ENCODE measurements at regions not wholly inside any gene's neighbourhood (a gene's known extent, or its start where the extent isn't known, plus 50 kb on each side); places are given as distances from the start of the nearest gene placed in this dataset.

DNA sequence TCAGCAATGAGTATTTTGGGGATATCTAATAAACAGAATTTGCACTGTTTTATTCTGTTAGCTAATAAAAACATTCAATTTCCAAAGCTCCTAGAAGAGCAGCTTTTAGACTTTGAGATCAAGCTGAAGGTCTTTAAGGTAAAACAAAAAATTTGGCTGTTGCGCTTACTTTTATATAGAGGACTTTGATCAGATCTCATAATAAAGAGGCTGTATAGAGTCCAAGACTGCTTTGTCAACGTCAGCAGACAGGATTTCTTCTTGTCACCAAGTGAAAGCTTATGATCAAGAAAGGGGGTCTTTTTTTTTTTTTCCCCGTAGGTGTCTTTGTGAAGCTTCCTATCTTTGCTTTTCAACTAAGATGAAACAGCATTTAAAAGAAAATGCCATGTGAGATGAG, 556.5 kb upstream of the SLC35B3 start:
- H4K8ac ChIP-seq (ENCODE audit: low read depth, low read length): no peak overlapping the region
- no peak overlapping the region for H3K4me3 ChIP-seq (ENCODE audit: low read depth, low read length)
- H4K91ac ChIP-seq (ENCODE audit: low read depth, low read length): no peak overlapping the region
- no peaks in the 10 kb centered on the region for H3K79me1 ChIP-seq (ENCODE audit: low read length)
- no peak overlapping the region for H2AFZ ChIP-seq (ENCODE audit: insufficient read depth, low read length, poor library complexity)
- no CpG with 5 or more reads among the region's 3 CpGs for WGBS (ENCODE audit: extremely low coverage, insufficient coverage, insufficient read length)
- DNase-seq: no peak
- H3K4me2 ChIP-seq (ENCODE audit: low read length): no peak overlapping the region
- H3K79me2 ChIP-seq (ENCODE audit: control insufficient read depth, insufficient read depth, low read length, poor library complexity): no peaks in the 10 kb centered on the region
- H2BK12ac ChIP-seq (ENCODE audit: low read length): no peak overlapping the region
- H3K9me3 ChIP-seq (ENCODE audit: insufficient read depth, low read depth, low read length): no peaks in the 10 kb centered on the region
- no peak overlapping the region for H2BK5ac ChIP-seq (ENCODE audit: low read depth, low read length, poor library complexity)
- no peak overlapping the region for H3K14ac ChIP-seq (ENCODE audit: low read length)
- no peak overlapping the region for H2BK120ac ChIP-seq (ENCODE audit: insufficient read depth, low read length, poor library complexity)
- H4K12ac ChIP-seq (ENCODE audit: low read depth, low read length): no peak overlapping the region
- H3K27me3 ChIP-seq (ENCODE audit: insufficient read depth, low read length): no peaks in the 10 kb centered on the region
- no peak overlapping the region for H3K27ac ChIP-seq (ENCODE audit: low read depth, low read length)
- no peak overlapping the region for H3K9ac ChIP-seq (ENCODE audit: low read length)
- H3K23ac ChIP-seq (ENCODE audit: low read length): no peak overlapping the region
- no peak overlapping the region for H3K4ac ChIP-seq (ENCODE audit: low read depth, low read length)
- H3K4me1 ChIP-seq (ENCODE audit: control insufficient read depth in 1 of 2, insufficient read depth in 2 of 2, low read length in 2 of 2): no peaks in the 10 kb centered on the region
- no peak overlapping the region for H3K18ac ChIP-seq (ENCODE audit: low read length)
- H2AK5ac ChIP-seq (ENCODE audit: low read length): no peak overlapping the region
- no peaks in the 10 kb centered on the region for H3K36me3 ChIP-seq (ENCODE audit: control insufficient read depth in 1 of 2, insufficient read depth in 2 of 2, low read length in 2 of 2)

DNA sequence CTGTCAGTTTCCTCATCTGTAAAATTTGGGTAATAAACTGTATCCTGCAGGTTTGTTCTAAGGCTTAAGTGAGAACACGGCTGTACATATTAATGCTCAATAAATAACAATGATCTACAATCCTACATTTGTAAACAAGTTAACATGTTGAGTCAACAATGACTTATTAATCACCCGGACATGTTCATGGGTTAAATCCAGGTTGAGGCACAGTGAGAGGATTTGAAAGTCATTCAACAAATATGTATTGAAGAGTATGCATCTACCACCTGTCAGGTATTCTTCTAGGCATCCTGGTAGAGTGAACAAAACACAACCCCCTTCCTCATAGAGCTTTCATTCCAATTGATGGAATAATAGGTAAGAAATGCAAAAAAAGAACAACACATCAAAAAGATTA, 554.7 kb upstream of the SLC35B3 start:
- no peak overlapping the region for H3K4ac ChIP-seq (ENCODE audit: low read depth, low read length)

DNA sequence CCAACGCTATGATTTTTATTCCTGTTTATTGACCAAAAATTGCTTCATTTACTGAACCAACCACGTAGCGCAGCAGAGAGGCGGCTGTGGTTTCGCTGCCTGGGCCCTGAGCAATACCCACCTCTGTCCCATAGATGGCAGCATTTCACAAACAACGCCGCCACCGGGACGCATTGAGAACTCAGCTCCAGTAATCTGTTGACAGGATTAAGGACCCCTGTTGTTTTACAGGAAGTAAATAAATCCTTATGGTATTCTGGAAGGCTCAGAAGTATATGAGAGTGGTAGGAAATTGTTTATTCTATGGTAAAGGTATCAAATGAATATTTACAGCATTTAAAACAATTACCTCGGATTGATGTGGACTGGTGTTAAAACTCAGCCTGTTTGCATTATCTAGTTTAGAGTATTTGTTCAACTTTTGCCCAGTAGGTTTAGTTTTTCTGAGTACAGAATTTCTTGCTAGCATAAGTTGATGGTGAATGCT, 547.9 kb upstream of the SLC35B3 start:
- H4K12ac ChIP-seq (ENCODE audit: low read depth, low read length): no peak overlapping the region
- no peak overlapping the region for H2BK12ac ChIP-seq (ENCODE audit: low read length)
- no peak overlapping the region for H2AK5ac ChIP-seq (ENCODE audit: low read length)
- no peak overlapping the region for H3K9ac ChIP-seq (ENCODE audit: low read length)
- H2BK120ac ChIP-seq (ENCODE audit: insufficient read depth, low read length, poor library complexity): no peak overlapping the region
- no peaks in the 10 kb centered on the region for H3K9me3 ChIP-seq (ENCODE audit: insufficient read depth, low read depth, low read length)
- H3K4me1 ChIP-seq (ENCODE audit: control insufficient read depth in 1 of 2, insufficient read depth in 2 of 2, low read length in 2 of 2): no peaks in the 10 kb centered on the region
- no peak overlapping the region for H3K4me3 ChIP-seq (ENCODE audit: low read depth, low read length)
- H3K27me3 ChIP-seq (ENCODE audit: insufficient read depth, low read length): no peaks in the 10 kb centered on the region
- no peaks in the 10 kb centered on the region for H3K79me1 ChIP-seq (ENCODE audit: low read length)
- no peaks in the 10 kb centered on the region for H3K36me3 ChIP-seq (ENCODE audit: control insufficient read depth in 1 of 2, insufficient read depth in 2 of 2, low read length in 2 of 2)
- no peak overlapping the region for H2BK5ac ChIP-seq (ENCODE audit: low read depth, low read length, poor library complexity)
- peak overlapping the region; percentile 19 for H3K4me2 ChIP-seq (ENCODE audit: low read length)
- no peak overlapping the region for H4K91ac ChIP-seq (ENCODE audit: low read depth, low read length)
- H3K4ac ChIP-seq (ENCODE audit: low read depth, low read length): no peak overlapping the region
- no peak overlapping the region for H4K8ac ChIP-seq (ENCODE audit: low read depth, low read length)
- no CpG with 5 or more reads among the region's 10 CpGs for WGBS (ENCODE audit: extremely low coverage, insufficient coverage, insufficient read length)
- H3K14ac ChIP-seq (ENCODE audit: low read length): no peak overlapping the region
- H3K23ac ChIP-seq (ENCODE audit: low read length): no peak overlapping the region
- peak; percentile 54 to 79 for DNase-seq
- H3K27ac ChIP-seq (ENCODE audit: low read depth, low read length): no peak overlapping the region
- H2AFZ ChIP-seq (ENCODE audit: insufficient read depth, low read length, poor library complexity): no peak overlapping the region
- H3K79me2 ChIP-seq (ENCODE audit: control insufficient read depth, insufficient read depth, low read length, poor library complexity): no peaks in the 10 kb centered on the region
- H3K18ac ChIP-seq (ENCODE audit: low read length): no peak overlapping the region

More for the DNA sequence above, 554.7 kb upstream of the SLC35B3 start:
- H3K79me1 ChIP-seq (ENCODE audit: low read length): no peaks in the 10 kb centered on the region
- H2AK5ac ChIP-seq (ENCODE audit: low read length): no peak overlapping the region
- no peaks in the 10 kb centered on the region for H3K36me3 ChIP-seq (ENCODE audit: control insufficient read depth in 1 of 2, insufficient read depth in 2 of 2, low read length in 2 of 2)
- no peak overlapping the region for H2BK120ac ChIP-seq (ENCODE audit: insufficient read depth, low read length, poor library complexity)
- no peak for DNase-seq
- H2BK5ac ChIP-seq (ENCODE audit: low read depth, low read length, poor library complexity): no peak overlapping the region
- no peak overlapping the region for H3K27ac ChIP-seq (ENCODE audit: low read depth, low read length)
- no peak overlapping the region for H3K14ac ChIP-seq (ENCODE audit: low read length)
- no peaks in the 10 kb centered on the region for H3K27me3 ChIP-seq (ENCODE audit: insufficient read depth, low read length)
- no peak overlapping the region for H3K23ac ChIP-seq (ENCODE audit: low read length)
- H4K91ac ChIP-seq (ENCODE audit: low read depth, low read length): no peak overlapping the region
- no peak overlapping the region for H2AFZ ChIP-seq (ENCODE audit: insufficient read depth, low read length, poor library complexity)
- H3K79me2 ChIP-seq (ENCODE audit: control insufficient read depth, insufficient read depth, low read length, poor library complexity): no peaks in the 10 kb centered on the region
- H3K18ac ChIP-seq (ENCODE audit: low read length): no peak overlapping the region
- no peaks in the 10 kb centered on the region for H3K4me1 ChIP-seq (ENCODE audit: control insufficient read depth in 1 of 2, insufficient read depth in 2 of 2, low read length in 2 of 2)
- H3K4me2 ChIP-seq (ENCODE audit: low read length): no peak overlapping the region
- no peak overlapping the region for H4K12ac ChIP-seq (ENCODE audit: low read depth, low read length)
- H3K9me3 ChIP-seq (ENCODE audit: insufficient read depth, low read depth, low read length): no peaks in the 10 kb centered on the region
- H3K4me3 ChIP-seq (ENCODE audit: low read depth, low read length): no peak overlapping the region
- no peak overlapping the region for H4K8ac ChIP-seq (ENCODE audit: low read depth, low read length)
- no CpG with 5 or more reads among the region's 2 CpGs for WGBS (ENCODE audit: extremely low coverage, insufficient coverage, insufficient read length)
- no peak overlapping the region for H3K9ac ChIP-seq (ENCODE audit: low read length)
- no peak overlapping the region for H2BK12ac ChIP-seq (ENCODE audit: low read length)

DNA sequence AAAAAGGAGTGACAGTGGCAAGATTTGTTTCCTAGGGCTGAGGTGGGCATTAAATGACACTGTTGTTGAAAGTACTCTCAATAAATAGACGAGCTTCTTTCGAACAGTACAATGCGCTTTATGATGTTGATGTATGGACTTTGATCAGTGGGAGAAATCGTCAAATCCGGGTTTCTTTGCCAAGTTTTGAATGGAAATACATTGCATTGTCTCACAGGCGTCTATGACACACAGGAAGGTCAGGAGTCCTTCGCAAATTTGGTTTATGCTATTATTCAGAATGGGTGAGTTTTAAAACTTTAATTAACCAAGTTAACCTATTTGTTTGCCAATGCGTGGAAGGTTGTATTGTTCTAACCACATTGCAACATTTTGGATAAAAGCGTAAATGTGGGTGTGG, 547.3 kb upstream of the SLC35B3 start:
- WGBS (ENCODE audit: extremely low coverage, insufficient coverage, insufficient read length): no CpG with 5 or more reads among the region's 9 CpGs
- H3K79me1 ChIP-seq (ENCODE audit: low read length): no peaks in the 10 kb centered on the region
- H4K8ac ChIP-seq (ENCODE audit: low read depth, low read length): no peak overlapping the region
- no peak overlapping the region for H2AFZ ChIP-seq (ENCODE audit: insufficient read depth, low read length, poor library complexity)
- no peaks in the 10 kb centered on the region for H3K36me3 ChIP-seq (ENCODE audit: control insufficient read depth in 1 of 2, insufficient read depth in 2 of 2, low read length in 2 of 2)
- no peaks in the 10 kb centered on the region for H3K27me3 ChIP-seq (ENCODE audit: insufficient read depth, low read length)
- H3K4me2 ChIP-seq (ENCODE audit: low read length): peak overlapping the region; percentile 19
- H3K9me3 ChIP-seq (ENCODE audit: insufficient read depth, low read depth, low read length): no peaks in the 10 kb centered on the region
- no peak overlapping the region for H2BK5ac ChIP-seq (ENCODE audit: low read depth, low read length, poor library complexity)
- H3K27ac ChIP-seq (ENCODE audit: low read depth, low read length): no peak overlapping the region
- no peak overlapping the region for H3K23ac ChIP-seq (ENCODE audit: low read length)
- H3K18ac ChIP-seq (ENCODE audit: low read length): no peak overlapping the region
- H2BK12ac ChIP-seq (ENCODE audit: low read length): no peak overlapping the region
- H2BK120ac ChIP-seq (ENCODE audit: insufficient read depth, low read length, poor library complexity): no peak overlapping the region
- H3K79me2 ChIP-seq (ENCODE audit: control insufficient read depth, insufficient read depth, low read length, poor library complexity): no peaks in the 10 kb centered on the region
- no peak overlapping the region for H3K14ac ChIP-seq (ENCODE audit: low read length)
- H3K4me3 ChIP-seq (ENCODE audit: low read depth, low read length): no peak overlapping the region
- H3K4me1 ChIP-seq (ENCODE audit: control insufficient read depth in 1 of 2, insufficient read depth in 2 of 2, low read length in 2 of 2): no peaks in the 10 kb centered on the region
- H2AK5ac ChIP-seq (ENCODE audit: low read length): no peak overlapping the region
- H3K9ac ChIP-seq (ENCODE audit: low read length): no peak overlapping the region
- no peak overlapping the region for H4K12ac ChIP-seq (ENCODE audit: low read depth, low read length)
- no peak overlapping the region for H3K4ac ChIP-seq (ENCODE audit: low read depth, low read length)
- H4K91ac ChIP-seq (ENCODE audit: low read depth, low read length): no peak overlapping the region
- no peak for DNase-seq
